ENCODE measurements at regions not wholly inside any gene's neighbourhood (a gene's known extent, or its start where the extent isn't known, plus 50 kb on each side); places are given as distances from the start of the nearest gene placed in this dataset.

DNA sequence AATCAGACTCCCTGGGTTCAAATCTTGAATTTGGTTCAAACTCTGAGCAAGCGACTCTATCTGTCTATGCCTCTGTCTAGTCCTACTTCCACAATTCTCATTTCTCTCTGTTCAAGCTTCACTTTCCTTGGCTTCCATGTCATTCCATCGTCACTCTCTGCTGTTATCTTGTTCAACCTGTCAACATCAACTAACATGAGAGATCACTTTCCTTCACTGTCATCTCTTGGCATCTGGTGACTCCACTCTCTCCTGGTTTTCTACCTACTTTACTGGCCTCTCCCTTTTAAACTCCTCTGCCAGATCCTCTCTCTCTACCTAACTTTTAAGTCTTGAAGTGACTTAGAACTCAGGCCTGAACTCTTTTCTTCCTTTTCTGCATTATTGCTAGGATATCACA lies 240.2 kb downstream of the BCAT1 start:
- intact Hi-C loops (cut with DNase I) = no loop called here
- Histone ChIP-seq H3K4me1 (ENCODE audit: control insufficient read depth in 2 of 3, insufficient read depth in 2 of 3, low read depth in 1 of 3, low read length in 3 of 3) (no peaks in the 10 kb centered on the region), H3K9me3 (ENCODE audit: control insufficient read depth in 2 of 3, insufficient read depth in 1 of 3, low read length in 3 of 3) (no peaks in the 10 kb centered on the region), H3K27ac (ENCODE audit: low read depth in 2 of 2, low read length in 2 of 2) (no peak overlapping the region), H3K27me3 (ENCODE audit: control insufficient read depth, insufficient read depth, low read length) (no peaks in the 10 kb centered on the region), H3K4me3 (ENCODE audit: low read length in 3 of 3) (no peak overlapping the region), H3K36me3 (ENCODE audit: control insufficient read depth in 2 of 3, insufficient read depth in 3 of 3, low read length in 3 of 3) (no peaks in the 10 kb centered on the region), H3K9ac (ENCODE audit: low read length in 3 of 3) (no peak overlapping the region)
- no peak for FAIRE-seq
- no peak for TF ChIP-seq CTCF (IDR thresholded peaks at IDR 0.05; ENCODE audit: borderline replicate concordance, extremely low read depth, insufficient read depth)
- DNase-seq = no peak

GRCh38 chr12:24708043-24708442 lies 240.9 kb downstream of the BCAT1 start:
- intact Hi-C loops (cut with DNase I) = no loop called here
- H3K4me3 ChIP-seq (ENCODE audit: low read length in 3 of 3) = no peak overlapping the region
- H3K27me3 ChIP-seq (ENCODE audit: control insufficient read depth, insufficient read depth, low read length) = no peaks in the 10 kb centered on the region
- no peak for TF ChIP-seq CTCF (IDR thresholded peaks at IDR 0.05; ENCODE audit: borderline replicate concordance, extremely low read depth, insufficient read depth)
- no peak overlapping the region for H3K27ac ChIP-seq (ENCODE audit: low read depth in 2 of 2, low read length in 2 of 2)
- no peaks in the 10 kb centered on the region for H3K9me3 ChIP-seq (ENCODE audit: control insufficient read depth in 2 of 3, insufficient read depth in 1 of 3, low read length in 3 of 3)
- H3K9ac ChIP-seq (ENCODE audit: low read length in 3 of 3) = no peak overlapping the region
- no peak for FAIRE-seq
- DNase-seq = no peak
- H3K4me1 ChIP-seq (ENCODE audit: control insufficient read depth in 2 of 3, insufficient read depth in 2 of 3, low read depth in 1 of 3, low read length in 3 of 3) = no peaks in the 10 kb centered on the region
- no peaks in the 10 kb centered on the region for H3K36me3 ChIP-seq (ENCODE audit: control insufficient read depth in 2 of 3, insufficient read depth in 3 of 3, low read length in 3 of 3)

GRCh38 chr12:24707334-24707733 lies 241.6 kb downstream of the BCAT1 start:
- Histone ChIP-seq H3K9me3 (ENCODE audit: control insufficient read depth in 2 of 3, insufficient read depth in 1 of 3, low read length in 3 of 3) (no peaks in the 10 kb centered on the region), H3K27ac (ENCODE audit: low read depth in 2 of 2, low read length in 2 of 2) (no peak overlapping the region), H3K36me3 (ENCODE audit: control insufficient read depth in 2 of 3, insufficient read depth in 3 of 3, low read length in 3 of 3) (no peaks in the 10 kb centered on the region), H3K9ac (ENCODE audit: low read length in 3 of 3) (no peak overlapping the region), H3K4me1 (ENCODE audit: control insufficient read depth in 2 of 3, insufficient read depth in 2 of 3, low read depth in 1 of 3, low read length in 3 of 3) (no peaks in the 10 kb centered on the region), H3K27me3 (ENCODE audit: control insufficient read depth, insufficient read depth, low read length) (no peaks in the 10 kb centered on the region), H3K4me3 (ENCODE audit: low read length in 3 of 3) (no peak overlapping the region)
- FAIRE-seq (no peak), DNase-seq (no peak)
- intact Hi-C loops (cut with DNase I) = no loop called here
- no peak for TF ChIP-seq CTCF (IDR thresholded peaks at IDR 0.05; ENCODE audit: borderline replicate concordance, extremely low read depth, insufficient read depth)

GRCh38 chr12:24705741-24706358 lies 243.1 kb downstream of the BCAT1 start:
- DNase-seq = no peak
- Histone ChIP-seq H3K27me3 (ENCODE audit: control insufficient read depth, insufficient read depth, low read length) (no peaks in the 10 kb centered on the region), H3K36me3 (ENCODE audit: control insufficient read depth in 2 of 3, insufficient read depth in 3 of 3, low read length in 3 of 3) (no peaks in the 10 kb centered on the region), H3K27ac (ENCODE audit: low read depth in 2 of 2, low read length in 2 of 2) (no peak overlapping the region), H3K9ac (ENCODE audit: low read length in 3 of 3) (no peak overlapping the region), H3K4me1 (ENCODE audit: control insufficient read depth in 2 of 3, insufficient read depth in 2 of 3, low read depth in 1 of 3, low read length in 3 of 3) (no peaks in the 10 kb centered on the region), H3K9me3 (ENCODE audit: control insufficient read depth in 2 of 3, insufficient read depth in 1 of 3, low read length in 3 of 3) (no peaks in the 10 kb centered on the region), H3K4me3 (ENCODE audit: low read length in 3 of 3) (no peak overlapping the region)
- intact Hi-C loops (cut with DNase I) = no loop called here
- FAIRE-seq = no peak
- no peak for TF ChIP-seq CTCF (IDR thresholded peaks at IDR 0.05; ENCODE audit: borderline replicate concordance, extremely low read depth, insufficient read depth)

Measured in kidney (tissue), 13 donors.